ENCODE measurements at regions not wholly inside any gene's neighbourhood (a gene's known extent, or its start where the extent isn't known, plus 50 kb on each side); places are given as distances from the start of the nearest gene placed in this dataset.

GRCh38 chr17:70771804-70772386 is 602.6 kb downstream of the KCNJ2 start:
- intact Hi-C loops (cut with DNase I; ENCODE audit: low total_unique reads) = no loop called here
- no peaks in the 10 kb centered on the region for H3K4me1 ChIP-seq
- no peaks in the 10 kb centered on the region for H3K9me3 ChIP-seq

GRCh38 chr17:70772761-70773160 is 603.4 kb downstream of the KCNJ2 start:
- no peaks in the 10 kb centered on the region for H3K9me3 ChIP-seq
- H3K4me3 ChIP-seq = no peak overlapping the region
- H3K27me3 ChIP-seq = no peaks in the 10 kb centered on the region
- TF ChIP-seq POLR2A (IDR thresholded peaks at IDR 0.05) = no peak
- no peak for TF ChIP-seq POLR2AphosphoS5 (IDR thresholded peaks at IDR 0.05)
- no peak for TF ChIP-seq EP300 (IDR thresholded peaks at IDR 0.05)
- TF ChIP-seq CTCF (IDR thresholded peaks at IDR 0.05) = no peak
- WGBS, 5 donors = 82 to 93% (median 84%) methylated on average over 7 of the region's 7 CpGs
- H3K36me3 ChIP-seq = no peaks in the 10 kb centered on the region
- intact Hi-C loops (cut with DNase I; ENCODE audit: low total_unique reads) = no loop called here
- H3K27ac ChIP-seq = no peak overlapping the region
- no peaks in the 10 kb centered on the region for H3K4me1 ChIP-seq
- no peak for DNase-seq

More at GRCh38 chr17:70771804-70772386, 602.6 kb downstream of the KCNJ2 start:
- no peak for DNase-seq
- Histone ChIP-seq H3K27me3 (no peaks in the 10 kb centered on the region), H3K4me3 (no peak overlapping the region), H3K36me3 (no peaks in the 10 kb centered on the region), H3K27ac (no peak overlapping the region)
- no peak for TF ChIP-seq CTCF (IDR thresholded peaks at IDR 0.05)
- no peak for TF ChIP-seq POLR2AphosphoS5 (IDR thresholded peaks at IDR 0.05)
- no peak for TF ChIP-seq POLR2A (IDR thresholded peaks at IDR 0.05)
- TF ChIP-seq EP300 (IDR thresholded peaks at IDR 0.05) = no peak
- WGBS, 5 donors = 86 to 93% (median 91%) methylated on average over 14 of the region's 14 CpGs

- DNase-seq = no peak
- Histone ChIP-seq H3K36me3 (no peaks in the 10 kb centered on the region), H3K27ac (no peak overlapping the region), H3K4me3 (no peak overlapping the region), H3K27me3 (no peaks in the 10 kb centered on the region), H3K9me3 (no peaks in the 10 kb centered on the region), H3K4me1 (no peaks in the 10 kb centered on the region)
- intact Hi-C loops (cut with DNase I; ENCODE audit: low total_unique reads) = no loop called here
- WGBS, 5 donors = 91 to 100% (median 98%) methylated on average over 1 of the region's 1 CpG
- TF ChIP-seq POLR2AphosphoS5 (IDR thresholded peaks at IDR 0.05) (no peak), POLR2A (IDR thresholded peaks at IDR 0.05) (no peak), EP300 (IDR thresholded peaks at IDR 0.05) (no peak), CTCF (IDR thresholded peaks at IDR 0.05) (no peak)
Observed at GRCh38 chr17:70773258-70773657, 603.9 kb downstream of the KCNJ2 start.

- H3K36me3 ChIP-seq = no peaks in the 10 kb centered on the region
- no peaks in the 10 kb centered on the region for H3K27me3 ChIP-seq
- intact Hi-C loops (cut with DNase I; ENCODE audit: low total_unique reads) = no loop called here
- no peak overlapping the region for H3K27ac ChIP-seq
- no peaks in the 10 kb centered on the region for H3K9me3 ChIP-seq
- TF ChIP-seq CTCF (IDR thresholded peaks at IDR 0.05) = no peak
- TF ChIP-seq POLR2AphosphoS5 (IDR thresholded peaks at IDR 0.05) = no peak
- no peak for TF ChIP-seq POLR2A (IDR thresholded peaks at IDR 0.05)
- TF ChIP-seq EP300 (IDR thresholded peaks at IDR 0.05) = no peak
- no peak for DNase-seq
- no peak overlapping the region for H3K4me3 ChIP-seq
- H3K4me1 ChIP-seq = no peaks in the 10 kb centered on the region
Observed at GRCh38 chr17:70774339-70775117, 605.2 kb downstream of the KCNJ2 start.

Measured in stomach (tissue), 8 donors.